B cell (primary cell): ENCODE measurements at regions not wholly inside any gene's neighbourhood (a gene's known extent, or its start where the extent isn't known, plus 50 kb on each side); places are given as distances from the start of the nearest gene placed in this dataset.

Experiments
- ATAC-seq: fragments of 200-7000 bp; cut with Tn5 transposase; one replicate; pipeline ENCODE4 v1.10.0; 2021; ENCODE audit warnings: low read depth, mild to moderate bottlenecking, moderate number of reproducible peaks, moderate library complexity
- CTCF ChIA-PET: fragments of 350-600 bp; sonication (Branson Sonifier 250); formaldehyde crosslinking; loops from one replicate; lab custom pipeline; 2021; ENCODE audit warnings: antibody characterized with exemption, inconsistent platforms; lab: Charles Lee
- POLR2A ChIA-PET: fragments of 350-600 bp; sonication (Branson Sonifier 250); formaldehyde crosslinking; loops from one replicate; lab custom pipeline; 2021; ENCODE audit warnings: antibody characterized with exemption; lab: Charles Lee
- DNase-seq: peaks from one replicate; pipeline ENCODE4 v3.0.0; 2013
- H2AFZ ChIP-seq: 2 replicates; pipeline ENCODE4 v1.6.1; 2012; ENCODE audit warnings: mild to moderate bottlenecking, low read depth, low read length; ENCODE audit not compliant: insufficient read depth, poor library complexity, severe bottlenecking
- H3K27ac ChIP-seq, 2 donors: 1 replicate in 1 of 2; 2 replicates in 1 of 2; pipeline ENCODE4 v1.5.1; 2012 to 2013; ENCODE audit warnings: low read length in 2 of 2, mild to moderate bottlenecking in 2 of 2, moderate library complexity in 1 of 2
- H3K27me3 ChIP-seq, 4 experiments: fragments of 200-600 bp in 1 of 4; sonication (generic) in 1 of 4; replicated peaks in 1 of 4; 1 replicate in 2 of 4; 2 replicates in 2 of 4; pipeline versions ENCODE4 v1.6.1 to v1.7.0; 2013 to 2016; ENCODE audit warnings: low read length in 3 of 4, mild to moderate bottlenecking in 2 of 4, mixed read lengths in 1 of 4, moderate library complexity in 1 of 4; ENCODE audit not compliant: insufficient read depth in 4 of 4, control insufficient read depth in 3 of 4; ENCODE audit errors: control extremely low read depth in 1 of 4
- H3K36me3 ChIP-seq, 2 experiments: replicated peaks in 1 of 2; 1 replicate in 1 of 2; 2 replicates in 1 of 2; pipeline versions ENCODE4 v1.6.1 to v1.7.1; 2013; ENCODE audit warnings: low read length in 1 of 2; ENCODE audit not compliant: insufficient read depth in 2 of 2, control insufficient read depth in 1 of 2; ENCODE audit errors: control extremely low read depth in 1 of 2, extremely low read depth in 1 of 2
- H3K4me1 ChIP-seq, 2 donors: fragments of 200-600 bp in 1 of 2; sonication (generic) in 1 of 2; 1 replicate in 1 of 2; 2 replicates in 1 of 2; pipeline versions ENCODE4 v1.5.1 to v1.6.1; 2013 to 2017; ENCODE audit warnings: low read length in 2 of 2; ENCODE audit not compliant: control insufficient read depth in 2 of 2, insufficient read depth in 2 of 2
- H3K4me2 ChIP-seq: replicated peaks from 2 replicates; pipeline ENCODE3; 2012; ENCODE audit warnings: mild to moderate bottlenecking, low read depth, low read length; ENCODE audit not compliant: poor library complexity, severe bottlenecking
- H3K4me3 ChIP-seq, 5 experiments: fragments of 200-600 bp in 1 of 5; sonication (generic) in 1 of 5; 1 replicate in 3 of 5; 2 replicates in 2 of 5; pipeline versions ENCODE4 v1.5.1 to v1.7.0; 2011 to 2016; ENCODE audit warnings: low read length in 4 of 5, mild to moderate bottlenecking in 4 of 5, low read depth in 2 of 5, control low read depth in 1 of 5, moderate library complexity in 1 of 5; ENCODE audit not compliant: insufficient read depth in 1 of 5; ENCODE audit errors: control extremely low read depth in 1 of 5, extremely low read depth in 1 of 5
- H3K79me2 ChIP-seq: fragments of 200-600 bp; sonication (generic); one replicate; pipeline ENCODE4 v1.6.0; 2016; ENCODE audit warnings: low read length; ENCODE audit not compliant: control insufficient read depth, insufficient read depth
- H3K9ac ChIP-seq: fragments of 200-600 bp; sonication (generic); 2 replicates; pipeline ENCODE4 v1.6.1; 2017; ENCODE audit warnings: mild to moderate bottlenecking, low read length, moderate library complexity
- H3K9me3 ChIP-seq, 3 donors: one replicate each; pipeline versions ENCODE4 v1.6.1 to v1.7.1; 2013; ENCODE audit warnings: low read length in 2 of 3; ENCODE audit not compliant: control insufficient read depth in 2 of 3, insufficient read depth in 1 of 3; ENCODE audit errors: control extremely low read depth in 1 of 3
- H4K20me1 ChIP-seq: 2 replicates; pipeline ENCODE4 v1.6.0; 2012; ENCODE audit warnings: mild to moderate bottlenecking, low read length; ENCODE audit not compliant: insufficient read depth, control insufficient read depth, poor library complexity, severe bottlenecking
- H3K27ac Mint-ChIP-seq: one replicate; pipeline ENCODE4 v1.8.0; 2021; ENCODE audit warnings: mixed read lengths
- H3K27me3 Mint-ChIP-seq: one replicate; pipeline ENCODE4 v1.8.0; 2021; ENCODE audit warnings: mixed read lengths
- H3K4me1 Mint-ChIP-seq: one replicate; pipeline ENCODE4 v1.8.0; 2021; ENCODE audit warnings: mixed read lengths
- H3K4me3 Mint-ChIP-seq: one replicate; pipeline ENCODE4 v1.8.0; 2021; ENCODE audit warnings: mixed read lengths
- H3K9me3 Mint-ChIP-seq: one replicate; pipeline ENCODE4 v1.8.0; 2022; ENCODE audit warnings: mixed read lengths; ENCODE audit not compliant: insufficient read depth
- CTCF ChIP-seq: fragments of 200-600 bp; IDR thresholded peaks from one replicate; pipeline ENCODE4 v1.8.0; 2022; ENCODE audit warnings: antibody characterized with exemption, mild to moderate bottlenecking
- EZH2 ChIP-seq: IDR thresholded peaks from 2 replicates; pipeline ENCODE4 v1.6.1; 2012; ENCODE audit warnings: borderline replicate concordance, low read depth, mild to moderate bottlenecking, moderate library complexity, low read length; ENCODE audit not compliant: insufficient read depth, poor library complexity, severe bottlenecking
- WGBS: methylation state at CpG from one replicate; pipeline ENCODE4 v1.1.5; 2013; ENCODE audit warnings: missing lambda C conversion rate; ENCODE audit not compliant: insufficient coverage; 5-methylcytosine and 5-hydroxymethylcytosine counted together
- intact Hi-C: fragments of 100-400 bp; cut with micrococcal nuclease; formaldehyde crosslinking; loops from one replicate; pipeline ENCODE4 v1.10.0; 2022

DNA sequence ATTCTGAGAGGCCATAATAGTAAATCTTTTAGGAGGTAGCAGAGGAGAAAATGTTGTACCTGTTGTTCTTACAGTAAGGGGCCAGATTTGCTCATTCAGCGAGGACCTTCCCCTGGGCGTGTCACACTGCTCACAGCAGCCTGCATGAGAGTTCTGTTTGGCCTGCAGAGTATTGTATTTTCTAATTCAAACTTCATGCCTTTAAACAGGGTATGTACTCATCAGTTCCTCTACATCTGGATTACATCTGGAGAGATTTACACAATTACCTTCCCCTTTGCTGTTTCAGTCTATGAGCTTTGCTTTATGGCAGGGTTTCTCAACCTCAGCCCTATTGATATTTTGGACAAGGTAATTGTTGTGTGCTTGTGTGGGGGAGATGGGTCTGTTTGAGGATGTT lies 170.9 kb upstream of the STK32A start:
- no peaks in the 10 kb centered on the region for H3K4me1 Mint-ChIP-seq
- H3K27ac Mint-ChIP-seq: no peak overlapping the region
- Histone ChIP-seq H3K27me3 (no peaks in the 10 kb centered on the region), H3K4me2 (no peak overlapping the region), H3K9ac (no peak overlapping the region), H3K4me1 (no peaks in the 10 kb centered on the region), H3K36me3 (no peaks in the 10 kb centered on the region), H3K9me3 (no peaks in the 10 kb centered on the region), H3K4me3 (no peak overlapping the region), H3K27ac (no peak overlapping the region), H2AFZ (no peak overlapping the region), H4K20me1 (no peaks in the 10 kb centered on the region), H3K79me2 (no peaks in the 10 kb centered on the region)
- WGBS: 100% methylated on average over 1 of the region's 2 CpGs
- DNase-seq (no peak), ATAC-seq (no peak)
- no peaks in the 10 kb centered on the region for H3K27me3 Mint-ChIP-seq
- intact Hi-C loops: no loop called here
- H3K9me3 Mint-ChIP-seq: peaks cover 11% of the 10 kb centered on the region
- ChIA-PET POLR2A (no interaction called here), CTCF (no interaction called here)
- no peak for TF ChIP-seq EZH2
- no peak for TF ChIP-seq CTCF
- H3K4me3 Mint-ChIP-seq: no peak overlapping the region

DNA sequence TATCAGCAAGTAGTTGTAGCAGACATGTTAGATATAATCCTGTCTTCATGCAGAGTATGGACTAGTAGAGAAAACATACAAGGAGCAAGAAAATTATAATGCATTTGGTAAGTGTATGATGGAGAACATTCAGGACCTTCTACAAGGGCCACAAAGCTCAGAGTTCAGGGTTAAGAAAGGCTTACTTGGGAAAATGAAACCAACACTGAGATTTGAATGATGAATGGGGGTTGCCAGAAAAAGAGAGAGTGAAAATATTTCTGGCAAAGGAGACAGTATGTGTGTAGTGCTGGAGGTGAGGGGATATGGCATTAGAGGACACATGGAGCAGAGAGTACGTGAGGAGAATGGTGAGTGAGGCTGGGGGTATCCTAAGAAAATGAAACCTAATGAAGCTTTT lies 169.8 kb upstream of the STK32A start:
- H3K27ac ChIP-seq: no peak overlapping the region
- H3K9ac ChIP-seq: no peak overlapping the region
- Mint-ChIP-seq H3K27me3 (no peaks in the 10 kb centered on the region), H3K4me3 (no peak overlapping the region), H3K27ac (no peak overlapping the region), H3K9me3 (peaks cover 11% of the 10 kb centered on the region), H3K4me1 (no peaks in the 10 kb centered on the region)
- H3K36me3 ChIP-seq: no peaks in the 10 kb centered on the region
- WGBS: 64% methylated on average over 1 of the region's 1 CpG
- DNase-seq (no peak), ATAC-seq (no peak)
- TF ChIP-seq CTCF (no peak), EZH2 (no peak)
- no peak overlapping the region for H3K4me2 ChIP-seq
- no peak overlapping the region for H3K4me3 ChIP-seq
- intact Hi-C loops: no loop called here
- H3K79me2 ChIP-seq: no peaks in the 10 kb centered on the region
- POLR2A ChIA-PET: no interaction called here
- H3K27me3 ChIP-seq: no peaks in the 10 kb centered on the region
- H2AFZ ChIP-seq: no peak overlapping the region
- CTCF ChIA-PET: no interaction called here
- no peaks in the 10 kb centered on the region for H4K20me1 ChIP-seq
- no peaks in the 10 kb centered on the region for H3K4me1 ChIP-seq
- no peaks in the 10 kb centered on the region for H3K9me3 ChIP-seq
